KMS-11 (cell line): ENCODE measurements at regions not wholly inside any gene's neighbourhood (a gene's known extent, or its start where the extent isn't known, plus 50 kb on each side); places are given as distances from the start of the nearest gene placed in this dataset.

ENCODE experiments used
- H2AFZ ChIP-seq: fragments of 200-600 bp; sonication (generic); 2 replicates; pipeline ENCODE4 v1.6.1; 2016; ENCODE audit warnings: antibody characterized with exemption, mixed run types, low read depth
- H3K27ac ChIP-seq: fragments of 200-600 bp; sonication (generic); 2 replicates; pipeline ENCODE4 v1.6.1; 2016; ENCODE audit warnings: mild to moderate bottlenecking, mixed run types
- H3K27me3 ChIP-seq: fragments of 200-600 bp; sonication (generic); 2 replicates; pipeline ENCODE4 v1.6.1; 2017; ENCODE audit warnings: mild to moderate bottlenecking, low read depth, mixed run types, moderate library complexity; ENCODE audit not compliant: insufficient read depth
- H3K36me3 ChIP-seq: fragments of 200-600 bp; sonication (generic); 2 replicates; pipeline ENCODE4 v1.6.1; 2017; ENCODE audit warnings: mild to moderate bottlenecking, mixed run types; ENCODE audit not compliant: insufficient read depth
- H3K4me1 ChIP-seq: fragments of 200-600 bp; sonication (generic); 2 replicates; pipeline ENCODE4 v1.6.1; 2016; ENCODE audit warnings: mild to moderate bottlenecking, low read depth, mixed run types; ENCODE audit not compliant: poor library complexity, severe bottlenecking
- H3K4me2 ChIP-seq: fragments of 200-600 bp; sonication (generic); 2 replicates; pipeline ENCODE4 v1.7.0; 2016; ENCODE audit warnings: mild to moderate bottlenecking, mixed run types
- H3K4me3 ChIP-seq: fragments of 200-600 bp; sonication (generic); IDR thresholded peaks from 2 replicates; pipeline ENCODE4 v1.6.1; 2017; ENCODE audit warnings: low read depth, low read length, mixed read lengths; ENCODE audit not compliant: insufficient read depth
- H3K79me2 ChIP-seq: fragments of 200-600 bp; sonication (generic); 2 replicates; pipeline ENCODE4 v1.6.1; 2016; ENCODE audit warnings: low read depth, mixed run types; ENCODE audit not compliant: insufficient read depth
- H3K9ac ChIP-seq: fragments of 200-600 bp; sonication (generic); 2 replicates; pipeline ENCODE4 v1.6.1; 2016; ENCODE audit warnings: mild to moderate bottlenecking, mixed run types
- H4K20me1 ChIP-seq: fragments of 200-600 bp; sonication (generic); 2 replicates; pipeline ENCODE4 v1.6.1; 2016; ENCODE audit warnings: mild to moderate bottlenecking, mixed run types; ENCODE audit not compliant: insufficient read depth
- CTCF ChIP-seq: fragments of 200-600 bp; sonication (generic); conservative IDR thresholded peaks from 2 replicates; pipeline ENCODE4 v1.6.1; 2017; ENCODE audit warnings: low read depth, mild to moderate bottlenecking, antibody characterized with exemption, low read length, moderate library complexity, mixed read lengths

GRCh38 chr22:19604711-19605268, 80.6 kb upstream of the CLDN5 start:
- TF ChIP-seq CTCF = no peak
- no peaks in the 10 kb centered on the region for H3K36me3 ChIP-seq
- H3K27me3 ChIP-seq = no peaks in the 10 kb centered on the region
- H3K9ac ChIP-seq = no peak overlapping the region
- no peak overlapping the region for H2AFZ ChIP-seq
- no peaks in the 10 kb centered on the region for H4K20me1 ChIP-seq
- H3K27ac ChIP-seq = no peak overlapping the region
- H3K4me3 ChIP-seq = no peak overlapping the region
- H3K79me2 ChIP-seq = no peaks in the 10 kb centered on the region
- no peaks in the 10 kb centered on the region for H3K4me1 ChIP-seq
- H3K4me2 ChIP-seq = no peak overlapping the region

- H3K27ac ChIP-seq = no peak overlapping the region
- no peaks in the 10 kb centered on the region for H4K20me1 ChIP-seq
- H3K4me3 ChIP-seq = no peak overlapping the region
- H3K79me2 ChIP-seq = no peaks in the 10 kb centered on the region
- no peaks in the 10 kb centered on the region for H3K27me3 ChIP-seq
- no peak overlapping the region for H3K9ac ChIP-seq
- H3K36me3 ChIP-seq = no peaks in the 10 kb centered on the region
- TF ChIP-seq CTCF = no peak
- no peaks in the 10 kb centered on the region for H3K4me1 ChIP-seq
- no peak overlapping the region for H3K4me2 ChIP-seq
- H2AFZ ChIP-seq = no peak overlapping the region
Measured at GRCh38 chr22:19605508-19606331, 81.5 kb upstream of the CLDN5 start.

- no peak for TF ChIP-seq CTCF
- H4K20me1 ChIP-seq = no peaks in the 10 kb centered on the region
- H3K27me3 ChIP-seq = no peaks in the 10 kb centered on the region
- H3K4me3 ChIP-seq = no peak overlapping the region
- H2AFZ ChIP-seq = no peak overlapping the region
- H3K4me2 ChIP-seq = no peak overlapping the region
- no peaks in the 10 kb centered on the region for H3K4me1 ChIP-seq
- no peaks in the 10 kb centered on the region for H3K79me2 ChIP-seq
- H3K9ac ChIP-seq = no peak overlapping the region
- H3K36me3 ChIP-seq = no peaks in the 10 kb centered on the region
- no peak overlapping the region for H3K27ac ChIP-seq
Measured at GRCh38 chr22:19606332-19607191, 82.4 kb upstream of the CLDN5 start.

- Histone ChIP-seq H4K20me1 (no peaks in the 10 kb centered on the region), H3K4me2 (no peak overlapping the region), H3K4me1 (no peaks in the 10 kb centered on the region), H3K27me3 (no peaks in the 10 kb centered on the region), H3K36me3 (no peaks in the 10 kb centered on the region), H3K79me2 (no peaks in the 10 kb centered on the region), H3K9ac (no peak overlapping the region), H2AFZ (no peak overlapping the region), H3K27ac (no peak overlapping the region), H3K4me3 (no peak overlapping the region)
- no peak for TF ChIP-seq CTCF
Measured at GRCh38 chr22:19607192-19608002, 83.2 kb upstream of the CLDN5 start.
